HG03571 (cell line): ENCODE measurements at regions not wholly inside any gene's neighbourhood (a gene's known extent, or its start where the extent isn't known, plus 50 kb on each side); places are given as distances from the start of the nearest gene placed in this dataset.
"Not testable (repeated sequence)": the region's sequence is repeated elsewhere in the genome, so short reads cannot be mapped to it uniquely, and the experiment has no call there.

Experiments used
- ATAC-seq: cut with Tn5 transposase; IDR thresholded peaks from one replicate; pipeline ENCODE4 v1.9.1; 2021; ENCODE audit not compliant: unreplicated experiment

DNA sequence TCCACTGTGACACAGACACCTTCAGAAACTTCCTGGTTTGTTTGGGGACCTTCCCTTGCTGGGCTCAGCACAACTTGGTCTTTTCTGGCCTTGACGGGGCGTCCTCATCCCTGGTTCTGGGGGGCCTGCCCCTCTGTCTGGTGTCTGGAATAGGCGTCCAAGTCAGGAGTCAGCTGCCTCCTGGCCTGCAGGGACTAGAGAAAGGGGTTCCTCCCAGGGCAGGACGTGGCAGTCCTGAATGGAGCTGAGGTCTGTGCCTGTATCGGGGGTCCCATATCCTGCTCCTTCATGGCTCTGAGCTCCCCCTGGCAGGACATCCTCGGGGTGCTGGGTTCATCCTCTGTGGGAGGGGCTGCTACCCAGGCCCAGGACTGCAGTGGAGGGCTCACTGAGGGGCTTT lies 384.0 kb downstream of the TMEM121 start:
- no peak for ATAC-seq

- ATAC-seq, result no peak
Measured at GRCh38 chr14:105911006-105911847, 384.8 kb downstream of the TMEM121 start.

GRCh38 chr14:105911848-105912292 lies 385.5 kb downstream of the TMEM121 start:
- ATAC-seq, result not testable (repeated sequence)

DNA sequence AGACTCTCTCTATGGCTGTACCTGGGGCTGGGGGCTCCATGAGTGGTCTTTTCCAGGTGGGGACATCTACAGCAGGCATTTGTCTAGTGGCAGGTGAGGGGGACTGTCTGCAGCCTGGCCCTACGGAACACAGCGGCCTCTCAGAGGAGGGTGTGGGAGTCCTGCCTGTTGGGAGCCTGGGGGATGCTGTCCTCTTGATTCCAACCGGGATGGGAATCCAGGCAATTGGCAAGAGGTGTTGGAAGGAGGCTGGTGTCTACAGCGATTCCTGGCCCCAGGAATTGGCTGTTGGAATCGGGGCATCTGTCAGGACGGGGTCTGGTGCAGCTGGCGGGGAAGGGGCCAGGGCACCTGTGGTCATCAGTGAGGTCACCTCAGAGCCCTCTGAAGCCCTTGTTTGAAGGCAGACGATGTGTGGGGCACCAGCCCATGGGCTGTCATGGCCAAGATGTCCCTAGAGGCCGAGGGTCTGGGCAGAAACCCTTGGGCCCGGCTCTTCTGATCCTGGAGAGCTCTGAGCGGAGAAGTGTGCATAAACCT lies 386.3 kb downstream of the TMEM121 start:
- ATAC-seq, result no peak

DNA sequence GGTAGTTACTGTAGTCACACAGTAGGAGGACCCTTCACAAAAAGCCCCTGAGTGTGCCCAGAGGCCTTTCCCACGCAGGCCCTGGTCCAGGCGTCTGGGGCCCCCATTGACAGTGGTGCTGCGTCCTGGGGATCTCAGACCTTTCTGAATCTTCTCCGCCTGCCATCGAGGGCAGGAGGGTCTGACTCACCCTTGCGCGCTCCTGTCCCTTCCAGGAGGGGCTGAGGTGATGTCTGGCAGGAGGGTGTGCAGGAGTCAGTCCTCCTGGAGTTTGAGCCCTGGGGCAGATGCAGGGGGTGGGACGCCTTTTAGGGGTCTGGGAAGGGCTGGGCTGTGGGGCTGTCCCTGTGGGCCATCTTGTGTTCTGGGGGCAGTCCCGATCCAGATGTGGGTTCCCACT lies 386.8 kb downstream of the TMEM121 start:
- ATAC-seq, result no peak

DNA sequence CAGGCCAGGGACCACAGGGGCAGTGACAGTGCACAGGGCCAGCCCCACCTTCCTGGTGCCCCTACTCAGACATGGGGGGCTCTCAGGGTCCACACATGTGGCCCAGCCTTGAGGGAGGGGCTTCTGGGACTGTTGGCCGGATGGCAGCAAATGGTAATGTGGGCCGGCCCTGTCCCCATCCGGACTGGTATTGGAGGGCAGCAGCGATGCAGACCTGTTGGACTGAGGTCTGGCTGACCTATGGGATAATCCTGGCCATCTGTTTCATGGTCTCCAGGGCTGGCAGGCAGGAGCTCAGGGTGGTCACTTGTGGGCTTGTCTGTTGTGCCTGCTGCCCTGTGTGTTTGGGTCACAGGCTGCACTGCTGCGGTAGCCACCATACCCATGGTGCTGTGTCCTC lies 387.5 kb downstream of the TMEM121 start:
- ATAC-seq, result no peak

DNA sequence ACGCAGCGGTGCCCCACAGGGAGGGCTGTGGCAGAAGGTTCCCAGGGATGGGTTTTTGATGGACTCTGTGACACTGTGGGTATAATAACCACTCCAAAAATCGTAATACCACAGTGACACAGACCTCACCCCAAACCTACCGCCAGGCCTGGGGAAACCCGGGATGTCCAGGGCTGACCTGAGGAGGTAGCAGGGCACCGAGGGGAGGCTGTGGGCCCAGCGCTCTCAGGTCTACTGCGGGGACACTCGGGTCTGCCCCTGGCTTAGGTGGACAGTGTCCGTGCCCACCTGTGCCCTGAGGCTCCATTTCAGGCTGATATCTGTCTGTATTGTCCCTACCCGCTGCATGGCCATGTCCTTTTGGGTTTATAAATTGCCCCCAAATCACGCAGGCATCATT lies 387.9 kb downstream of the TMEM121 start:
- not testable (repeated sequence) for ATAC-seq

- ATAC-seq, result no peak
Measured at GRCh38 chr14:105914738-105915385, 388.5 kb downstream of the TMEM121 start.

- ATAC-seq, result not testable (repeated sequence)
Measured at GRCh38 chr14:105915546-105915945, 389.2 kb downstream of the TMEM121 start.

DNA sequence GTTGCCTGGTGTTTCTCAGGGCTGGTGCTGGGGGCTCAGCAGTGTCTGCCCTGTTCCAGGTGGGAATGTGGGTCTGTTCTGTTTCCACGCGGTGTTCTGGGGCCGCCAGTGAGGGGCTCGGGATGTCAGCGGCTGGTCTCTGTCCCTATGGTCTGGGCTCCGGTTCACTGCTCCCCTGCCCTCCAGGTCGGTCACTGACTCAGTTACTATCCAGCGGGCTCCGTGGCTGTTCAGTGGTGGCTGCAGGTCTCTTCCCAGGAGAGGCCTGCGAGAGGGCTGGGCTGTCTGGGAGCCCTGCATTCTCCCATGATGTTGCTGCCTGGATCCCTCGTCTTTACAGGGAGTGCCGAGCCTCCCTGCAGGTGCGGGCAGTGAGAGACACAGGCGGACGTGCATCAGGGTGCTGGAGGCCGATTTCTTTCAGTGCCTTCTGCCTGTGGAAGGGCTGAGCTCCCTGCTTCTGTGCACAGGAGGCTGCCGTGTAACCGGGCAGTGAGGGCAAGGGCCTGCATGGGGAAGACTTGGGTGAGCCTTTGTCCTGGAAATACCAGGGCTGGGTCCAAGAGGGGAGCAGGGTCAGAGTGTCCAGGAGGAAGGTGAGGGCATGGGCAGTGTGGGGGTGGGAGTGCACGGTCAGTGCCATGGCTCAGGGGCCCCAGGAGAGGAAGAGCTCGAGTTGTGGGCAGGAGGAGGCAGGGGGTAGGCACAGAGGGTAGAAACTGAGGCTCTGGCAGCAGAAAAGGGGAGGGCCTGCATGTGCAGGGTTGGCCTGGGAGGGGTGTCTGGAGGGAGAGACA lies 391.0 kb downstream of the TMEM121 start:
- ATAC-seq, result not testable (repeated sequence)

GRCh38 chr14:105917933-105918436 lies 391.6 kb downstream of the TMEM121 start:
- no peak for ATAC-seq

DNA sequence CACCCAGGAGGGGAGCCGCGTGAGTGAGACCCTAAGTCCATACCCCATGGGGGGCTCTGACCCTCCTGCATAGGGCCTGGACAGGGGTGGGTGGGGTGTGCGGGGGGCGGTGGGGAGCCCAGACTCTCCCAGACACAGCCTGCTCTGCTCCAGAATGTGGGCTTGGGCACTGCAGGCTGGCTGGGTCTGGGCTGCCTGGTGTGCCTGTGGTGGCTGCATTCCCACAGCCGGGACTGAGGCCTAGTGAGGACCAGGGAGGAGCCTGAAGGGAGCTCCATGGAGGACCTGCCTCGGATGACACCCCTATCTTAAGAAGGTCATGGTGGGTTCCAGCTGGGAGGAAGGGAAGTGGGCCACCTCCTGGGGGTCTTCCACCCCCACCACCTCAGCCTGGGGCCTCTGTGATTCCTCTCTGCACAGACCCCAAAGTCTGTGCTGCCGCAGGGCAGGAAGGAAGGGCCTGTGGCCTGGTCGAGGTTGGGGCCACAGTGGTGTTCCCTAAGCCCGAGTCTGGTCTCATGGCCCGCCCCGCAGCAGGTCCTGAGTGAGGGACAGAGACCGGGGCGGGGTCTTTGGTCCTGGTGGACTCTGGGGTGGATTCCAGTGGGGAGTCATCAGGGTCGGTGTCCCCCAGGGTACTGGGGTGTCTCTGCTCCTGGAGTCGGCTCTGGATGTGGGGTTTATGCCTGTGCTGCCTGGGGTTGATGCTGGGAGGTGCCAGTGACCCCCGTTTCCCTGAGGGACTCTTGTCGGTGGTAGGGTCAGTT lies 392.3 kb downstream of the TMEM121 start:
- no peak for ATAC-seq

DNA sequence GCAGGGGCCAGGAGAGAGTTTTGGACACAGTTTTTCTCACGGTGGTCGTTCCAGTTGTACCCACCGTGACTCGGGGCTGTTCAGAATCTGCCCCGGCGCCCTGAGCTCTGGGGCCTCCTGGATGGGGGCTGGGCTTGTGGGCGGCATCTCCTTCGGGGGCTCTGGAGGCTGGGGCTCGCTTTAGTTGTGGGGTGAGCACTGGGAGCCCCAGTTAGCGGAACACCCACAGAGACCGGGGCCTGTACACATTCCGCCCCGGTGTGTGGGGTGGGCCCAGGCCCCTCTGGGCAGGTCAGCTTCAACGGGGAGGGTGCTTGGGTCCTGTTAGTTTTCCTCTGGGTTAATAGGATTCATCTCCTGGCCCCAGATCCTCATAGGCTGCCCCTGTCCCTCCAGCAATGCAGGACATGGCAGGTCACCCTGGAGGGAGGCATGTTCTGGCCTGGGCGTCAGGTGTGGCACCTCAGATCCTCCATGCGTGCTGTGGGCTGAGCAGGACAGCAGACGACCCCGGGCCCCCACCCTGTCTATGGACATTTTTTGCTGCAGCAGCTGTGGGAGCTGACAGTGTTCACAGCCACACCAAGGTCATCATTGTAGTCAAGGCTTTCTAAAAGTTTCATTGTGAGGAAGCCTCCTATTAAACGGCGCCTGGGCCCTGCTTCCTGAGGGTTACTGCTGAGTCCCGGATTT lies 393.2 kb downstream of the TMEM121 start:
- ATAC-seq, result no peak

DNA sequence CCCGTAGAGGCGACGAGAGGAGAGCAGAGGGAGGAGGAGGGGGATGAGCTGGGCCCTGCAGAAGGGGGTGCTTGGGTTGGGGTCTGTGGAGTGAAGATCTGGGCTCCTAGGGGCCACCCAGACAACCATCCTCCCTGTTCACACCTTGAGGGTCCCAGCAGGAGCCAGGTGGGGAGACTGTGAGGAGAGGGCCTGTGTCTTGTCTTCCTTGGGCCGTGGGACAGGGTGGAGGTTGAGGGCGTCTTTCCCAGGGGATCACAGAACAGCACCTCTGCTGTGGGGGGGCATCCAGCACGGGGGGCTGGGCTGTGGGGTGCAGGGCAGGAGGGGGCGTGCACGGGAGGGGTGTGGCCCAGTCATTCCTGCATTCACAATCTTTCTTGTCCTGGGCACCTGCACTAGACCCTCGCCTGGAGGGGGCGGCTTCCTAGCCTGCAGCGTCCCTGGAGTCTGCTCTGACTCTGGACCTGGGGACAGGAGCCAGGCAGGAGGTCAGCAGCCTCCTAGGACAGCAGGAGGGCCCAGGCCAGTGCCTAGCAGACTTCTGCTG lies 393.8 kb downstream of the TMEM121 start:
- ATAC-seq, result not testable (repeated sequence)

- ATAC-seq, result not testable (repeated sequence)
Measured at GRCh38 chr14:105920803-105921755, 394.7 kb downstream of the TMEM121 start.

- ATAC-seq, result not testable (repeated sequence)
Measured at GRCh38 chr14:105921781-105922180, 395.4 kb downstream of the TMEM121 start.

- not testable (repeated sequence) for ATAC-seq
Measured at GRCh38 chr14:105923520-105924191, 397.3 kb downstream of the TMEM121 start.
